B cell (primary cell): ENCODE measurements at regions not wholly inside any gene's neighbourhood (a gene's known extent, or its start where the extent isn't known, plus 50 kb on each side); places are given as distances from the start of the nearest gene placed in this dataset.

Source experiments
- ATAC-seq: fragments of 200-7000 bp; cut with Tn5 transposase; one replicate; pipeline ENCODE4 v1.10.0; 2021; ENCODE audit warnings: low read depth, mild to moderate bottlenecking, moderate number of reproducible peaks, moderate library complexity
- CTCF ChIA-PET: fragments of 350-600 bp; sonication (Branson Sonifier 250); formaldehyde crosslinking; loops from one replicate; lab custom pipeline; 2021; ENCODE audit warnings: antibody characterized with exemption, inconsistent platforms; lab: Charles Lee
- POLR2A ChIA-PET: fragments of 350-600 bp; sonication (Branson Sonifier 250); formaldehyde crosslinking; loops from one replicate; lab custom pipeline; 2021; ENCODE audit warnings: antibody characterized with exemption; lab: Charles Lee
- DNase-seq: peaks from one replicate; pipeline ENCODE4 v3.0.0; 2013
- H2AFZ ChIP-seq: 2 replicates; pipeline ENCODE4 v1.6.1; 2012; ENCODE audit warnings: mild to moderate bottlenecking, low read depth, low read length; ENCODE audit not compliant: insufficient read depth, poor library complexity, severe bottlenecking
- H3K27ac ChIP-seq, 2 donors: 1 replicate in 1 of 2; 2 replicates in 1 of 2; pipeline ENCODE4 v1.5.1; 2012 to 2013; ENCODE audit warnings: low read length in 2 of 2, mild to moderate bottlenecking in 2 of 2, moderate library complexity in 1 of 2
- H3K27me3 ChIP-seq, 4 experiments: fragments of 200-600 bp in 1 of 4; sonication (generic) in 1 of 4; replicated peaks in 1 of 4; 1 replicate in 2 of 4; 2 replicates in 2 of 4; pipeline versions ENCODE4 v1.6.1 to v1.7.0; 2013 to 2016; ENCODE audit warnings: low read length in 3 of 4, mild to moderate bottlenecking in 2 of 4, mixed read lengths in 1 of 4, moderate library complexity in 1 of 4; ENCODE audit not compliant: insufficient read depth in 4 of 4, control insufficient read depth in 3 of 4; ENCODE audit errors: control extremely low read depth in 1 of 4
- H3K36me3 ChIP-seq, 2 experiments: replicated peaks in 1 of 2; 1 replicate in 1 of 2; 2 replicates in 1 of 2; pipeline versions ENCODE4 v1.6.1 to v1.7.1; 2013; ENCODE audit warnings: low read length in 1 of 2; ENCODE audit not compliant: insufficient read depth in 2 of 2, control insufficient read depth in 1 of 2; ENCODE audit errors: control extremely low read depth in 1 of 2, extremely low read depth in 1 of 2
- H3K4me1 ChIP-seq, 2 donors: fragments of 200-600 bp in 1 of 2; sonication (generic) in 1 of 2; 1 replicate in 1 of 2; 2 replicates in 1 of 2; pipeline versions ENCODE4 v1.5.1 to v1.6.1; 2013 to 2017; ENCODE audit warnings: low read length in 2 of 2; ENCODE audit not compliant: control insufficient read depth in 2 of 2, insufficient read depth in 2 of 2
- H3K4me2 ChIP-seq: replicated peaks from 2 replicates; pipeline ENCODE3; 2012; ENCODE audit warnings: mild to moderate bottlenecking, low read depth, low read length; ENCODE audit not compliant: poor library complexity, severe bottlenecking
- H3K4me3 ChIP-seq, 5 experiments: fragments of 200-600 bp in 1 of 5; sonication (generic) in 1 of 5; 1 replicate in 3 of 5; 2 replicates in 2 of 5; pipeline versions ENCODE4 v1.5.1 to v1.7.0; 2011 to 2016; ENCODE audit warnings: low read length in 4 of 5, mild to moderate bottlenecking in 4 of 5, low read depth in 2 of 5, control low read depth in 1 of 5, moderate library complexity in 1 of 5; ENCODE audit not compliant: insufficient read depth in 1 of 5; ENCODE audit errors: control extremely low read depth in 1 of 5, extremely low read depth in 1 of 5
- H3K79me2 ChIP-seq: fragments of 200-600 bp; sonication (generic); one replicate; pipeline ENCODE4 v1.6.0; 2016; ENCODE audit warnings: low read length; ENCODE audit not compliant: control insufficient read depth, insufficient read depth
- H3K9ac ChIP-seq: fragments of 200-600 bp; sonication (generic); 2 replicates; pipeline ENCODE4 v1.6.1; 2017; ENCODE audit warnings: mild to moderate bottlenecking, low read length, moderate library complexity
- H3K9me3 ChIP-seq, 3 donors: one replicate each; pipeline versions ENCODE4 v1.6.1 to v1.7.1; 2013; ENCODE audit warnings: low read length in 2 of 3; ENCODE audit not compliant: control insufficient read depth in 2 of 3, insufficient read depth in 1 of 3; ENCODE audit errors: control extremely low read depth in 1 of 3
- H4K20me1 ChIP-seq: 2 replicates; pipeline ENCODE4 v1.6.0; 2012; ENCODE audit warnings: mild to moderate bottlenecking, low read length; ENCODE audit not compliant: insufficient read depth, control insufficient read depth, poor library complexity, severe bottlenecking
- H3K27ac Mint-ChIP-seq: one replicate; pipeline ENCODE4 v1.8.0; 2021; ENCODE audit warnings: mixed read lengths
- H3K27me3 Mint-ChIP-seq: one replicate; pipeline ENCODE4 v1.8.0; 2021; ENCODE audit warnings: mixed read lengths
- H3K4me1 Mint-ChIP-seq: one replicate; pipeline ENCODE4 v1.8.0; 2021; ENCODE audit warnings: mixed read lengths
- H3K4me3 Mint-ChIP-seq: one replicate; pipeline ENCODE4 v1.8.0; 2021; ENCODE audit warnings: mixed read lengths
- H3K9me3 Mint-ChIP-seq: one replicate; pipeline ENCODE4 v1.8.0; 2022; ENCODE audit warnings: mixed read lengths; ENCODE audit not compliant: insufficient read depth
- CTCF ChIP-seq: fragments of 200-600 bp; IDR thresholded peaks from one replicate; pipeline ENCODE4 v1.8.0; 2022; ENCODE audit warnings: antibody characterized with exemption, mild to moderate bottlenecking
- EZH2 ChIP-seq: IDR thresholded peaks from 2 replicates; pipeline ENCODE4 v1.6.1; 2012; ENCODE audit warnings: borderline replicate concordance, low read depth, mild to moderate bottlenecking, moderate library complexity, low read length; ENCODE audit not compliant: insufficient read depth, poor library complexity, severe bottlenecking
- WGBS: methylation state at CpG from one replicate; pipeline ENCODE4 v1.1.5; 2013; ENCODE audit warnings: missing lambda C conversion rate; ENCODE audit not compliant: insufficient coverage; 5-methylcytosine and 5-hydroxymethylcytosine counted together
- intact Hi-C: fragments of 100-400 bp; cut with micrococcal nuclease; formaldehyde crosslinking; loops from one replicate; pipeline ENCODE4 v1.10.0; 2022

- no peak overlapping the region for H3K4me3 Mint-ChIP-seq
- no peaks in the 10 kb centered on the region for H3K4me1 Mint-ChIP-seq
- Histone ChIP-seq H3K4me1 (no peaks in the 10 kb centered on the region), H3K27ac (no peak overlapping the region), H3K9me3 (no peaks in the 10 kb centered on the region), H4K20me1 (no peaks in the 10 kb centered on the region), H2AFZ (no peak overlapping the region), H3K4me2 (no peak overlapping the region), H3K36me3 (no peaks in the 10 kb centered on the region), H3K9ac (no peak overlapping the region), H3K79me2 (no peaks in the 10 kb centered on the region), H3K27me3 (peaks cover 0 to 9% (median 5%) of the 10 kb centered on the region in 4 experiments), H3K4me3 (no peak overlapping the region)
- WGBS = 78% methylated on average over 1 of the region's 1 CpG
- intact Hi-C loops = no loop called here
- ChIA-PET CTCF (no interaction called here), POLR2A (no interaction called here)
- no peak overlapping the region for H3K27ac Mint-ChIP-seq
- TF ChIP-seq CTCF = no peak
- TF ChIP-seq EZH2 = no peak
- H3K27me3 Mint-ChIP-seq = peaks cover 21% of the 10 kb centered on the region
- H3K9me3 Mint-ChIP-seq = no peaks in the 10 kb centered on the region
- no peak for ATAC-seq
- no peak for DNase-seq
Observed at GRCh38 chr4:144363890-144364289, 223.4 kb upstream of the GYPA start.

GRCh38 chr4:144366425-144366824, 225.9 kb upstream of the GYPA start:
- TF ChIP-seq EZH2 = no peak
- TF ChIP-seq CTCF = no peak
- Mint-ChIP-seq H3K4me3 (no peak overlapping the region), H3K9me3 (no peaks in the 10 kb centered on the region), H3K27me3 (peaks cover 8% of the 10 kb centered on the region), H3K4me1 (no peaks in the 10 kb centered on the region), H3K27ac (no peak overlapping the region)
- no peaks in the 10 kb centered on the region for H3K36me3 ChIP-seq
- DNase-seq (no peak), ATAC-seq (no peak)
- H4K20me1 ChIP-seq = no peaks in the 10 kb centered on the region
- no peak overlapping the region for H2AFZ ChIP-seq
- no peak overlapping the region for H3K4me3 ChIP-seq
- H3K27me3 ChIP-seq = peaks cover 0 to 4% (median 0%) of the 10 kb centered on the region in 4 experiments
- H3K9ac ChIP-seq = no peak overlapping the region
- no peak overlapping the region for H3K4me2 ChIP-seq
- no peaks in the 10 kb centered on the region for H3K4me1 ChIP-seq
- CTCF ChIA-PET = no interaction called here
- intact Hi-C loops = no loop called here
- no peaks in the 10 kb centered on the region for H3K9me3 ChIP-seq
- no CpG with 5 or more reads among the region's 1 CpG for WGBS
- H3K79me2 ChIP-seq = no peaks in the 10 kb centered on the region
- H3K27ac ChIP-seq = no peak overlapping the region
- POLR2A ChIA-PET = no interaction called here
